ENCODE measurements at regions not wholly inside any gene's neighbourhood (a gene's known extent, or its start where the extent isn't known, plus 50 kb on each side); places are given as distances from the start of the nearest gene placed in this dataset.

DNA sequence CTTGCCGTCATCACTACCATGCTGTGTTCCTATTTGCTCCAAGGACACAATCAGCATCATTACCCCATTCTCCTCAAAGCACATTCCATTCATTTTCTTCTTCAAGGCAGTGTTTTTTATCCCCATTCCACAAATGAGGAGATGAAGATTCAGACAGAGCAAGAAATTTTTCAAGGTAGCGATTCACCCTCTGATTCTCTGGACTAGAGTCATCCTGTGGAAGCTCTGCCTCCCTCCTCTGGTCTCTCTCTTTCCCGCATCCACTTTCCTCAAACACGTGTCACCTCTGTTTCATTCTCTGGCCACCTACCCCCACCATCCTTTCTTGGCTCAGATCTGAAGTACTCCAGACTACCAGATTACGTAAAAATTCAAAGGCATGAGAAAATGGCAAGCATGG is 297.9 kb downstream of the SOX11 start:
- DNase-seq (ENCODE audit: low read depth) = no peak
- TF ChIP-seq, protein P1, sequence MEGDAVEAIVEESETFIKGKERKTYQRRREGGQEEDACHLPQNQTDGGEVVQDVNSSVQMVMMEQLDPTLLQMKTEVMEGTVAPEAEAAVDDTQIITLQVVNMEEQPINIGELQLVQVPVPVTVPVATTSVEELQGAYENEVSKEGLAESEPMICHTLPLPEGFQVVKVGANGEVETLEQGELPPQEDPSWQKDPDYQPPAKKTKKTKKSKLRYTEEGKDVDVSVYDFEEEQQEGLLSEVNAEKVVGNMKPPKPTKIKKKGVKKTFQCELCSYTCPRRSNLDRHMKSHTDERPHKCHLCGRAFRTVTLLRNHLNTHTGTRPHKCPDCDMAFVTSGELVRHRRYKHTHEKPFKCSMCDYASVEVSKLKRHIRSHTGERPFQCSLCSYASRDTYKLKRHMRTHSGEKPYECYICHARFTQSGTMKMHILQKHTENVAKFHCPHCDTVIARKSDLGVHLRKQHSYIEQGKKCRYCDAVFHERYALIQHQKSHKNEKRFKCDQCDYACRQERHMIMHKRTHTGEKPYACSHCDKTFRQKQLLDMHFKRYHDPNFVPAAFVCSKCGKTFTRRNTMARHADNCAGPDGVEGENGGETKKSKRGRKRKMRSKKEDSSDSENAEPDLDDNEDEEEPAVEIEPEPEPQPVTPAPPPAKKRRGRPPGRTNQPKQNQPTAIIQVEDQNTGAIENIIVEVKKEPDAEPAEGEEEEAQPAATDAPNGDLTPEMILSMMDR (IDR thresholded peaks at IDR 0.05; ENCODE audit: insufficient read depth, low read depth, low read length, missing control alignments) = no peak
- no peak overlapping the region for H3K4me3 ChIP-seq (ENCODE audit: low read length)

DNA sequence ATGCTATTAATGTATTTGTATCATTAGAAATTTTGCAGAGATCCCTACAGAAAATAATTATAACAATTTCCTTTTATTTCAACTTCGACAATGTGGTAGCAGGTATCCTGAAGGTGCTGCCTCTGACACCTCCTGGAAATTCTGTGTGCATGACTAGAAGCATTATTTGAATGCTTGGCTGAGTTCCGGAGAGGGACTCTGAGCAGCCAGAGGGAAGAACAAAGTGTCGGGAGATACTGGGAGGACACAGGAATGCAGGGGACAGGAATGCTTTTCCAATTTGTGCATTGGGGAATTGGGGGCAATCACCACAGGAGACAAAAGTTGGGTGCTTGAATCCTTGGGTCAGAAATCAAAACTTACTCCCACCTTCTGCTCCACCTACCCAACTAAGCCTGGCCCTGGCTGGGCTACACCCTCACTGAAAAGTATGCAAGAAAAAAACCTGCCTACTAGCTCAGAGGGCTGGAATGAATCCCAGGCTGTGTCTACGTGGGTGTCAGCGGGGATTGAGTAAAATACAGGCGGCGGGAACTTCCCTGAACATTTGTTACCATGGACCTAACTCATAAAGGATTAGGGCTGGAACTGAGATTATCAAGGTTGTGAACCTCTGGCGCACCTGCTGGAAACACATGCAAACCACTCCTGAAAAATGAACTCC is 299.3 kb downstream of the SOX11 start:
- no peak for DNase-seq (ENCODE audit: low read depth)

DNA sequence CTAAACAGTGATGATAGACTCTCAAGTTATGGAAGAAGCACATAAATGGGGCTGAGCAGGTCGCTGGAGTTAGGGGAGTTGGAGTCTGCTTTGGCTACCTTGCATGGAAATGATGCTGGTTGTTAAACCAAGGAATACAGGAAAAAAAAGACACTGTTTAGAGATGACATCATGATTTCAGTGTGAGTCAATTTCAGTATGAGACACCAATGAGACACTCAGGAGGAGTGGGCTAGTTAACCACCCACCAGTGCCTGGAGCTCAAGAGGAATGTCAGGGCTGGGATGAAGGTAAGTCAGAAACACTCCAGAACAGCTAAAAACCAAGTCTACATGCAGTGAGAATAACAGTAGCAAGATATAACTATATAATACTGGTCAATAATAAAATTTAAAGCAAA is 303.6 kb downstream of the SOX11 start:
- TF ChIP-seq, protein P1 (IDR thresholded peaks at IDR 0.05; ENCODE audit: insufficient read depth, low read depth, low read length, missing control alignments) = no peak
- no peak overlapping the region for H3K4me3 ChIP-seq (ENCODE audit: low read length)
- no peak for DNase-seq (ENCODE audit: low read depth)

More for the DNA sequence above, 299.3 kb downstream of the SOX11 start:
- TF ChIP-seq, protein P1 (IDR thresholded peaks at IDR 0.05; ENCODE audit: insufficient read depth, low read depth, low read length, missing control alignments) = no peak
- H3K4me3 ChIP-seq (ENCODE audit: low read length) = no peak overlapping the region

DNA sequence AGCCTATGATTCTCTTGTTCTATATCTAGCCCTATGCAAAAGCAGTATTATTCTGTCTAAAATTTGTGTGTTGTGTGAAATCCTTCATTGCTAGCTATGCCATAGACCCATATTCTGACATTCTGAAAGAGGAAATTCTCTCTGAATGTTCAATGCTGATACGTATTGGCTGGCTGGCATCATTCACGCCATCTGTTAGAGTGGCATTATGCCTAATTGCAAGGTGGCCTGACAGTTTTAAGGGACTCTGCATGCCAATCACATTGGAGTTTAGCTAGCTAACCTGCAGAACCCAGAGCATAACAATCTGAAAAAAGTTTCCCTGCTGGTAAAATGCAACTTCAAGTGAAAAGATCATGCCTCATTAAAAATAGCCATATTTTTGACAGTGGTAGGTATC is 316.0 kb downstream of the SOX11 start:
- TF ChIP-seq, protein P1 (IDR thresholded peaks at IDR 0.05; ENCODE audit: insufficient read depth, low read depth, low read length, missing control alignments) = no peak
- DNase-seq (ENCODE audit: low read depth) = no peak

DNA sequence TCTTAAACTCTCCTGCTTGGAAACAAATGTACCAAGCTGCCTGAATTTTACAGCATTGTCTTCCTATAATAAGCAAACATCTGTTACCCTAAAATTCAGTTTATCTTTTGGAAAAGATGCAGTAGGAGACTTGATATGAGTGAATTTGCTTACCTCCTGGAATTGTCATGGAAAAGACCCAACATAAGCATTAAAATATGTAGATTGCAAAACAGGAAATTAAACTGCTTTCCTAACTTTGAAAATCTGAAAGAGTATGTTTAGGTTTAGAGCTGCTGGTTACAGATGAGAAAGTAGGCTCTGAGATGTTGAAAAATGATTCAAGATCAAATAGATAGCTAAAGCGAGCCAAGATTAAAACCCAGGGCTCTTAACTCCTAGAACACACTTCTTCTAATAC is 316.5 kb downstream of the SOX11 start:
- no peak overlapping the region for H3K4me3 ChIP-seq (ENCODE audit: low read length)
- TF ChIP-seq, protein P1 (IDR thresholded peaks at IDR 0.05; ENCODE audit: insufficient read depth, low read depth, low read length, missing control alignments) = no peak
- DNase-seq (ENCODE audit: low read depth) = no peak

More for the DNA sequence above, 316.0 kb downstream of the SOX11 start:
- no peak overlapping the region for H3K4me3 ChIP-seq (ENCODE audit: low read length)

DNA sequence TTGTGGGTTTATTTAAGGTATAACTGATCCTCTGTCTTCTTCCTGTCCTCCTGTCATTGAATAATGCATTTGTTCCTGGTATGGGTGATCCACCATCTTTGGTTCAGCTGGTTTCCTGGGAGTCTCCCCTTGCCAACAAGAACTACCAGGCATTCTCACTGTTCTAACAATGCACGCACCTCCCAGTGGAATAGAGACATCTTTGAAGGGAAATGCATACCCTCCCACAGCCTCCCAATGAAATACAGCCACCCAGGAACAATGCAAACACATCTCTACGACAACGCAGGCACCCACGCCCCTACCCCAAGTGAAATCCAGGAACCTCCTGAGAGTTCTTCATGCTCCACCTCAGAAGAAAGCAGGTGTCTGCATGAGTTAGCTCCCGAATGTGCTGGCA is 318.0 kb downstream of the SOX11 start:
- H3K4me3 ChIP-seq (ENCODE audit: low read length) = no peak overlapping the region
- TF ChIP-seq, protein P1 (IDR thresholded peaks at IDR 0.05; ENCODE audit: insufficient read depth, low read depth, low read length, missing control alignments) = no peak
- DNase-seq (ENCODE audit: low read depth) = no peak

DNA sequence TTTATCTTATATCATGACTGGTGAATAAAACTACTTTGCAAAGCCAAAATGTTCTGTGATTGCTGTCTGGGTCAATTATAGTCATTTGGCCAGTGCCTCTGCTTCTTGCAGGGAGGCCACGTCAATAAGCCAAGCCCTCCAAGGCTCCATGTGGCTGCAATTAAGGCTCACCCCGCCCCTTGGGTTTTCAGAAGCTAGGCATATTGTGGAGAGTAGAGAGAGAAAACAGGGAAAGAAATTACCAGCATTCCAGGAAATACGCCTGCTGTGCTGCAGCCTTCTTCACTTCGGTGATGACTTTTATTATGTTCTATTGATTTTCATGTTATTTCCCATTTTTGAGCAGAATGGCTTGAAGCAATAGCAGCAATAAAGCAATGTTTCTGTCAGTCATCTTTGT is 319.7 kb downstream of the SOX11 start:
- H3K4me3 ChIP-seq (ENCODE audit: low read length) = no peak overlapping the region

More for the DNA sequence above, 319.7 kb downstream of the SOX11 start:
- TF ChIP-seq, protein P1 (IDR thresholded peaks at IDR 0.05; ENCODE audit: insufficient read depth, low read depth, low read length, missing control alignments) = no peak
- no peak for DNase-seq (ENCODE audit: low read depth)
